ENCODE measurements at regions not wholly inside any gene's neighbourhood (a gene's known extent, or its start where the extent isn't known, plus 50 kb on each side); places are given as distances from the start of the nearest gene placed in this dataset.

DNA sequence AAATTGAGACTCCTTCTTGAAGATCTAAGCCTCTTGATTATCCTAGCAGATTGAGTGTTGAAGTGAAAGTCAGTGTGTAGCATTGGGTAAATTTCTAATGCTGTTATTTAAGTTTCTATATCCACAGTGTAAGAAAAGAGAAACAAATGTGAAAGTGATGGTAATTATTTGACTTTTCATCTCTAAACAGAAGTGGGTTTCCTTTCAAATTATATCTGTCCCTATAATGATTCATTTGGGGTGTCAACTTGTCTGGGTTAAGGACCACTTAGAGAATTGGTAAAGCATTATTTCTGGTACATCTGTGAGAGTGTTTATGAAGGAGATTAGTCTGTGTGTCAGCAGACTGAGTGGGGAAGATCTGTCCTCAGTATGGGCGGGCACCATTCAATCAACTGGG is 133.0 kb upstream of the HMCN1 start:
- H3K36me3 ChIP-seq (ENCODE audit: control insufficient read depth, insufficient read depth, low read length) = no peaks in the 10 kb centered on the region
- FAIRE-seq (no peak), DNase-seq (ENCODE audit: low read depth) (no peak)
- H3K27me3 ChIP-seq (ENCODE audit: control insufficient read depth, insufficient read depth, low read length) = no peaks in the 10 kb centered on the region
- no peak overlapping the region for H3K4me3 ChIP-seq (ENCODE audit: low read depth, low read length)
- TF ChIP-seq, protein P1, sequence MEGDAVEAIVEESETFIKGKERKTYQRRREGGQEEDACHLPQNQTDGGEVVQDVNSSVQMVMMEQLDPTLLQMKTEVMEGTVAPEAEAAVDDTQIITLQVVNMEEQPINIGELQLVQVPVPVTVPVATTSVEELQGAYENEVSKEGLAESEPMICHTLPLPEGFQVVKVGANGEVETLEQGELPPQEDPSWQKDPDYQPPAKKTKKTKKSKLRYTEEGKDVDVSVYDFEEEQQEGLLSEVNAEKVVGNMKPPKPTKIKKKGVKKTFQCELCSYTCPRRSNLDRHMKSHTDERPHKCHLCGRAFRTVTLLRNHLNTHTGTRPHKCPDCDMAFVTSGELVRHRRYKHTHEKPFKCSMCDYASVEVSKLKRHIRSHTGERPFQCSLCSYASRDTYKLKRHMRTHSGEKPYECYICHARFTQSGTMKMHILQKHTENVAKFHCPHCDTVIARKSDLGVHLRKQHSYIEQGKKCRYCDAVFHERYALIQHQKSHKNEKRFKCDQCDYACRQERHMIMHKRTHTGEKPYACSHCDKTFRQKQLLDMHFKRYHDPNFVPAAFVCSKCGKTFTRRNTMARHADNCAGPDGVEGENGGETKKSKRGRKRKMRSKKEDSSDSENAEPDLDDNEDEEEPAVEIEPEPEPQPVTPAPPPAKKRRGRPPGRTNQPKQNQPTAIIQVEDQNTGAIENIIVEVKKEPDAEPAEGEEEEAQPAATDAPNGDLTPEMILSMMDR (IDR thresholded peaks at IDR 0.05; ENCODE audit: insufficient read depth, low read length, severe bottlenecking) = no peak

DNA sequence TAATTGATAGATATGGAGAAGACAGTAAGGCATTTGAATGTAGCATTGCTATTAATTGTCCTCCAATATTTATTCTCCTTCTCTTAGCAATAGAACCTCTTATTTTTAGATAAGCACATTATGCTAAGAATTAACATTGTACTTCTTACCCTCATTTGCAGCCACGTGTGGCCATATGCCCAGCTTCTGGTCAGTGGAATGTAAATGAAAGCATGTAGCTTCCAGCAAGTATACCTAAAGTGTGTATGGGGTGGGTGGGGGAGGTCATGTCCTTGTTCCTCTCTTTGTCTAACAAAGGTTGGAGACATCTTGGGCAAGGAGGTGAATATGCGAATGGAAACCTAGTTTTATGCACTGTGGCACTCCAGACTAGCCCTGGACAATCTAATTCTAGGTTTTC is 133.6 kb upstream of the HMCN1 start:
- TF ChIP-seq, protein P1 (IDR thresholded peaks at IDR 0.05; ENCODE audit: insufficient read depth, low read length, severe bottlenecking) = no peak
- no peak overlapping the region for H3K4me3 ChIP-seq (ENCODE audit: low read depth, low read length)
- FAIRE-seq (no peak), DNase-seq (ENCODE audit: low read depth) (no peak)
- H3K36me3 ChIP-seq (ENCODE audit: control insufficient read depth, insufficient read depth, low read length) = no peaks in the 10 kb centered on the region
- H3K27me3 ChIP-seq (ENCODE audit: control insufficient read depth, insufficient read depth, low read length) = no peaks in the 10 kb centered on the region

DNA sequence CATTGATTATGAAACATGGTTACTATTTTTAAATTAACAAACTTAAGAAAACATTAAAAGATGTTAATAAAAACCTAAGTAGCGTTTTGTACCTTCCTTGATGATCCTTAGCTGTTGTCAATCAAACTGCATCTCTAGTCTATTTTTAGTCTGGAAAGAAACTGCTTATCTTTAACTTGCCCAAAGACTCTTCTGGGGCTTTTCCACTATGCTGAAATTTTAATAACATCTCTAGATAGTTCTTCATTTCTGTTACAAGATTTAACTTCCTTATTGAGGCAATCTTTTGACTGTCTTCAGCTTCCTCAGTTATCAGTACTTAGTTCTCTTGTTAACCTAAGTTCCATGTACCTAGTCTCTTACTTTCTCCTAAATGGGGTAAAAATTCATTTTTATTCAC is 135.9 kb upstream of the HMCN1 start:
- H3K4me3 ChIP-seq (ENCODE audit: low read depth, low read length) = no peak overlapping the region
- FAIRE-seq (no peak), DNase-seq (ENCODE audit: low read depth) (no peak)
- TF ChIP-seq, protein P1 (IDR thresholded peaks at IDR 0.05; ENCODE audit: insufficient read depth, low read length, severe bottlenecking) = no peak
- no peaks in the 10 kb centered on the region for H3K36me3 ChIP-seq (ENCODE audit: control insufficient read depth, insufficient read depth, low read length)
- no peaks in the 10 kb centered on the region for H3K27me3 ChIP-seq (ENCODE audit: control insufficient read depth, insufficient read depth, low read length)

DNA sequence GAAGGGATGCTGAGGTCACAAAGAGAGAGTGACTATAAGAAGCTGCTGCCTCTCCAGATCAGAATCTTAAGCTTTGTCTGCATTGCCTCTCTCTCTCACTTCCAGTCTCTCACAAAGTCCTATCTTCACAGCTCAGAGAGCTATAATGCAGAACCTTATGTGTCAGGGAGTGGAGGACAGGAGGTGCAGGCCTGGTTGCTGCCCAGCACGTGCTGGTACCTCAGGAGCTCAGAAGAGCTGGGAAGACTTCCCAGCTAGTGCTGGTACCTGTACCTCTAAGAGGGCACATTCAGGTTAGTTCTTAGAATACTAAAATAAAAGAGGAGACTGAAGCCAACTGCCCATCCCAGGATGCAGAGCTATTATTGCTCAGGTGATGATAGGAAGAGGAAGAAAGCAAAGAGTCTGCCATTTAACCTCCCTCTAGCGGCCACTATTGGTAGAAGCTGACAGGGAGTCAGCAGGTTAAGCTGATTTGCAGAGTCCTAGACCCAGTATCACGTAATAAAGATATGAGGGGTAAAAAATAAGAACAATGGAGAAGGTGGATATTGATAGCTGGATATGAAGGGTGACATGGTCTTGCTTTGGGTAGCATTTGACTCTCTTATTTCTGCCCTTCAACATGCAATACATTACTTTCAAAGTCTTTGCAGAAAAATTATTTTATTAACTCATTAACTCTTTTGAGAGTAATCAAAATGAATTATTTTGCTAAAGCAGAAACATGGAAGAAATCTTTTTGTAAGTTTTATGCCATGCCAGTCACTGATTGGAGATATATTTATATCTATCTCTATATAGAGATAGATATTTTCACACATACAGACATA is 138.1 kb upstream of the HMCN1 start:
- H3K27me3 ChIP-seq (ENCODE audit: control insufficient read depth, insufficient read depth, low read length) = no peaks in the 10 kb centered on the region
- FAIRE-seq (no peak), DNase-seq (ENCODE audit: low read depth) (peak; percentile 66)
- no peak overlapping the region for H3K4me3 ChIP-seq (ENCODE audit: low read depth, low read length)
- TF ChIP-seq, protein P1 (IDR thresholded peaks at IDR 0.05; ENCODE audit: insufficient read depth, low read length, severe bottlenecking) = peak; percentile 77
- no peaks in the 10 kb centered on the region for H3K36me3 ChIP-seq (ENCODE audit: control insufficient read depth, insufficient read depth, low read length)

DNA sequence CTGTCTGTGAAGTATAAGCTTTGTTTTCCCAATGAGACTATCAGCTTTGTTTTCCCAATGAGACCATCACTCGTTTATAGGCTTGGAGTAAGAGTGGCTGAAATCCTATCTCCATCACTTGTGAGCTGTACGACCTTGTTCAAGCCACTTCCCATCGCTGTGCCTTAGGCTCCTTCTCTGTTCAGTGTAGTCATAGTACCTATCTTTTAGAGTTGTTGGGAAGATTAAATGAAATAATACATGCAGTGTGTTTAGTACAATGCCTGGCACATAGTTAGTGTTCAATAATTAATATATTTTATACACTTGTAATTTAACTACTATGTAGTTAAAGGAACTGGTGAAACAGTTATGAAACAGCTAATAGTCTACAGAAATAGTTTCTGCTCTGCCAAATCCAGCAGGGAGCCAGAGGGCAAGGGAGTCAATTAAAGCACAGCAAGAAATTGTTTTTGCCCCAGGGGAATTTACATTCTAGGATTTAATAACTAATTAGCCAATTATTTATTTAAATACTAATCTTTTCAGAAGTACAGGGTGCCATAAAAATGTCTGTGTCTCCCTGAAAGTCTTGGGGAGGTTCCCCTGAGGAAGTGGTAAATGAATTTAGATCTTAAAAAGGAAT is 139.3 kb upstream of the HMCN1 start:
- TF ChIP-seq, protein P1 (IDR thresholded peaks at IDR 0.05; ENCODE audit: insufficient read depth, low read length, severe bottlenecking) = no peak
- DNase-seq (ENCODE audit: low read depth) = no peak
- Histone ChIP-seq H3K36me3 (ENCODE audit: control insufficient read depth, insufficient read depth, low read length) (no peaks in the 10 kb centered on the region), H3K4me3 (ENCODE audit: low read depth, low read length) (no peak overlapping the region), H3K27me3 (ENCODE audit: control insufficient read depth, insufficient read depth, low read length) (no peaks in the 10 kb centered on the region)
- no peak for FAIRE-seq

Measured in bronchial epithelial cell (primary cell).